ENCODE measurements at regions not wholly inside any gene's neighbourhood (a gene's known extent, or its start where the extent isn't known, plus 50 kb on each side); places are given as distances from the start of the nearest gene placed in this dataset.

GRCh38 chr6:23268348-23268747, 699.0 kb downstream of the HDGFL1 start:
- Histone ChIP-seq H3K4me3 (ENCODE audit: insufficient read depth, low read length) (no peak overlapping the region), H3K36me3 (ENCODE audit: insufficient read depth, low read length) (no peaks in the 10 kb centered on the region), H3K9me3 (ENCODE audit: low read depth, low read length) (no peaks in the 10 kb centered on the region), H4K20me1 (ENCODE audit: insufficient read depth, low read length) (no peaks in the 10 kb centered on the region), H3K27me3 (ENCODE audit: insufficient read depth, low read length) (no peaks in the 10 kb centered on the region), H2AFZ (ENCODE audit: low read length) (no peak overlapping the region), H3K27ac (ENCODE audit: low read depth, low read length) (no peak overlapping the region), H3K4me2 (ENCODE audit: insufficient read depth, low read length) (no peak overlapping the region), H3K4me1 (ENCODE audit: insufficient read depth, low read length) (no peaks in the 10 kb centered on the region), H3K79me2 (ENCODE audit: insufficient read depth, low read length) (no peaks in the 10 kb centered on the region)
- DNase-seq (ENCODE audit: insufficient read length, low spot score, missing footprints), result no peak
- no peak for TF ChIP-seq CTCF (IDR thresholded peaks at IDR 0.05; ENCODE audit: extremely low read depth, low read depth, low read length)

- H3K27me3 ChIP-seq (ENCODE audit: insufficient read depth, low read length), result no peaks in the 10 kb centered on the region
- no peak for DNase-seq (ENCODE audit: insufficient read length, low spot score, missing footprints)
Measured at GRCh38 chr6:23269436-23269835, 700.1 kb downstream of the HDGFL1 start.

GRCh38 chr6:23272536-23272935, 703.2 kb downstream of the HDGFL1 start:
- H4K20me1 ChIP-seq (ENCODE audit: insufficient read depth, low read length), result no peaks in the 10 kb centered on the region
- no peak for TF ChIP-seq CTCF (IDR thresholded peaks at IDR 0.05; ENCODE audit: extremely low read depth, low read depth, low read length)
- H3K4me1 ChIP-seq (ENCODE audit: insufficient read depth, low read length), result no peaks in the 10 kb centered on the region
- H3K4me2 ChIP-seq (ENCODE audit: insufficient read depth, low read length), result no peak overlapping the region
- DNase-seq (ENCODE audit: insufficient read length, low spot score, missing footprints), result peak; percentile 43
- no peaks in the 10 kb centered on the region for H3K36me3 ChIP-seq (ENCODE audit: insufficient read depth, low read length)
- H3K79me2 ChIP-seq (ENCODE audit: insufficient read depth, low read length), result no peaks in the 10 kb centered on the region
- no peaks in the 10 kb centered on the region for H3K9me3 ChIP-seq (ENCODE audit: low read depth, low read length)
- H3K27me3 ChIP-seq (ENCODE audit: insufficient read depth, low read length), result no peaks in the 10 kb centered on the region
- H2AFZ ChIP-seq (ENCODE audit: low read length), result no peak overlapping the region
- no peak overlapping the region for H3K27ac ChIP-seq (ENCODE audit: low read depth, low read length)
- H3K4me3 ChIP-seq (ENCODE audit: insufficient read depth, low read length), result no peak overlapping the region

More at GRCh38 chr6:23269436-23269835, 700.1 kb downstream of the HDGFL1 start:
- Histone ChIP-seq H3K4me2 (ENCODE audit: insufficient read depth, low read length) (no peak overlapping the region), H3K27ac (ENCODE audit: low read depth, low read length) (no peak overlapping the region), H3K36me3 (ENCODE audit: insufficient read depth, low read length) (no peaks in the 10 kb centered on the region), H2AFZ (ENCODE audit: low read length) (peak overlapping the region; percentile 3), H3K9me3 (ENCODE audit: low read depth, low read length) (no peaks in the 10 kb centered on the region), H3K79me2 (ENCODE audit: insufficient read depth, low read length) (no peaks in the 10 kb centered on the region), H3K4me1 (ENCODE audit: insufficient read depth, low read length) (no peaks in the 10 kb centered on the region), H4K20me1 (ENCODE audit: insufficient read depth, low read length) (no peaks in the 10 kb centered on the region), H3K4me3 (ENCODE audit: insufficient read depth, low read length) (no peak overlapping the region)
- no peak for TF ChIP-seq CTCF (IDR thresholded peaks at IDR 0.05; ENCODE audit: extremely low read depth, low read depth, low read length)

GRCh38 chr6:23277521-23278179, 708.3 kb downstream of the HDGFL1 start:
- Histone ChIP-seq H3K4me1 (ENCODE audit: insufficient read depth, low read length) (no peaks in the 10 kb centered on the region), H2AFZ (ENCODE audit: low read length) (no peak overlapping the region), H3K9me3 (ENCODE audit: low read depth, low read length) (no peaks in the 10 kb centered on the region), H3K27me3 (ENCODE audit: insufficient read depth, low read length) (no peaks in the 10 kb centered on the region), H3K4me2 (ENCODE audit: insufficient read depth, low read length) (no peak overlapping the region), H3K36me3 (ENCODE audit: insufficient read depth, low read length) (no peaks in the 10 kb centered on the region), H3K4me3 (ENCODE audit: insufficient read depth, low read length) (no peak overlapping the region), H4K20me1 (ENCODE audit: insufficient read depth, low read length) (no peaks in the 10 kb centered on the region), H3K27ac (ENCODE audit: low read depth, low read length) (no peak overlapping the region), H3K79me2 (ENCODE audit: insufficient read depth, low read length) (no peaks in the 10 kb centered on the region)
- no peak for TF ChIP-seq CTCF (IDR thresholded peaks at IDR 0.05; ENCODE audit: extremely low read depth, low read depth, low read length)
- DNase-seq (ENCODE audit: insufficient read length, low spot score, missing footprints), result no peak

Measured in osteoblast (primary cell).